ENCODE measurements at regions not wholly inside any gene's neighbourhood (a gene's known extent, or its start where the extent isn't known, plus 50 kb on each side); places are given as distances from the start of the nearest gene placed in this dataset.
"Not testable (repeated sequence)": the region's sequence is repeated elsewhere in the genome, so short reads cannot be mapped to it uniquely, and the experiment has no call there.

GRCh38 chr6:167208819-167209576, 51.2 kb upstream of the GPR31 start:
- DNase-seq, result no peak
- intact Hi-C loops (cut with DNase I), result no loop called here
- ATAC-seq, result no peak

- no peak for ATAC-seq
Measured at GRCh38 chr6:167209577-167209975, 51.8 kb upstream of the GPR31 start.

GRCh38 chr6:167210375-167211294, 52.9 kb upstream of the GPR31 start:
- intact Hi-C loops (cut with DNase I), result no loop called here
- DNase-seq, result no peak
- ATAC-seq, result peak; percentile 34 to 71

More at GRCh38 chr6:167209577-167209975, 51.8 kb upstream of the GPR31 start:
- intact Hi-C loops (cut with DNase I), result no loop called here
- no peak for DNase-seq

- DNase-seq, result no peak
Measured at GRCh38 chr6:167211295-167211648, 53.5 kb upstream of the GPR31 start.

GRCh38 chr6:167211881-167212712, 54.3 kb upstream of the GPR31 start:
- DNase-seq, result no peak
- ATAC-seq, result no peak
- intact Hi-C loops (cut with DNase I), result no loop called here

More at GRCh38 chr6:167211295-167211648, 53.5 kb upstream of the GPR31 start:
- ATAC-seq, result no peak
- intact Hi-C loops (cut with DNase I), result no loop called here

GRCh38 chr6:167212713-167213005, 54.9 kb upstream of the GPR31 start:
- DNase-seq (no peak), ATAC-seq (no peak)
- intact Hi-C loops (cut with DNase I), result no loop called here

GRCh38 chr6:167214206-167214605, 56.4 kb upstream of the GPR31 start:
- DNase-seq (no peak), ATAC-seq (no peak)
- intact Hi-C loops (cut with DNase I), result no loop called here

- intact Hi-C loops (cut with DNase I); ATAC-seq; DNase-seq: not testable (repeated sequence)
Measured at GRCh38 chr6:167215429-167216250, 57.9 kb upstream of the GPR31 start.

- ATAC-seq; intact Hi-C loops (cut with DNase I); DNase-seq: not testable (repeated sequence)
Measured at GRCh38 chr6:167216390-167217050, 58.7 kb upstream of the GPR31 start.

- DNase-seq; intact Hi-C loops (cut with DNase I); ATAC-seq: not testable (repeated sequence)
Measured at GRCh38 chr6:167217073-167217472, 59.3 kb upstream of the GPR31 start.

- DNase-seq; intact Hi-C loops (cut with DNase I): not testable (repeated sequence)
- ATAC-seq, result peak; percentile 34 to 75
Measured at GRCh38 chr6:167217951-167218759, 60.4 kb upstream of the GPR31 start.

GRCh38 chr6:167219079-167219478, 61.3 kb upstream of the GPR31 start:
- intact Hi-C loops (cut with DNase I); ATAC-seq; DNase-seq: not testable (repeated sequence)

- DNase-seq (no peak), ATAC-seq (no peak)
- intact Hi-C loops (cut with DNase I), result loop anchor here in 1 of 2 donors (10.0 kb wide), 1 partner anchor 65 kb away; no protein-coding TSS in a partner anchor
Measured at GRCh38 chr6:167219967-167220512, 62.3 kb upstream of the GPR31 start.

GRCh38 chr6:167221400-167222201, 63.8 kb upstream of the GPR31 start:
- DNase-seq, result no peak
- no peak for ATAC-seq
- intact Hi-C loops (cut with DNase I), result loop anchor here in 1 of 2 donors (10.0 kb wide), 1 partner anchor 63 kb away; no protein-coding TSS in a partner anchor

- DNase-seq, ATAC-seq: not testable (repeated sequence)
- intact Hi-C loops (cut with DNase I), result loop anchor here in 1 of 2 donors (10.0 kb wide), 1 partner anchor 59 kb away; no protein-coding TSS in a partner anchor
Measured at GRCh38 chr6:167225566-167226382, 65.3 kb upstream of the UNC93A start.

Data from left cardiac atrium (tissue), 4 donors.